ENCODE measurements at regions not wholly inside any gene's neighbourhood (a gene's known extent, or its start where the extent isn't known, plus 50 kb on each side); places are given as distances from the start of the nearest gene placed in this dataset.
"Not testable (repeated sequence)": the region's sequence is repeated elsewhere in the genome, so short reads cannot be mapped to it uniquely, and the experiment has no call there.

DNA sequence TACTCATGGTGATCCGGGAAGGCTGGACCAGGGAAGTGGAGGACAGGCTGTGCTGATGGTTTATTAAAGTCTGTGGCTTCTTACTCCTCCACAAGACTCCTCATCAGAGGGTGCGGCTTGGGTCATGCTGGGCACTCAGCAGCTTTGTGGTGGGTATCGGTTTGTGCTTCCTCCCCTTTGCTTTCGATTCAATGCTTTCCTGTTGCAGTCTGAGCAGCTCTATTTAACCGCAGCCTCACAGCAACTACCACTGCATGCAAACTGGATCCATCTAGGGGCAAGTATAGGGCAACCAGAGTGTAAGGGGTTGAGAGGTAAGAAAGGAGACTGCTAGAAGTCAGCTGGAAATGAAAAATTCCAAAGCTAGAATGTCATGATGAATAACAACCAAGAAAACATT lies 78.8 kb upstream of the NOTCH2NLA start:
- FAIRE-seq; DNase-seq (ENCODE audit: insufficient read length, low spot score): not testable (repeated sequence)

DNA sequence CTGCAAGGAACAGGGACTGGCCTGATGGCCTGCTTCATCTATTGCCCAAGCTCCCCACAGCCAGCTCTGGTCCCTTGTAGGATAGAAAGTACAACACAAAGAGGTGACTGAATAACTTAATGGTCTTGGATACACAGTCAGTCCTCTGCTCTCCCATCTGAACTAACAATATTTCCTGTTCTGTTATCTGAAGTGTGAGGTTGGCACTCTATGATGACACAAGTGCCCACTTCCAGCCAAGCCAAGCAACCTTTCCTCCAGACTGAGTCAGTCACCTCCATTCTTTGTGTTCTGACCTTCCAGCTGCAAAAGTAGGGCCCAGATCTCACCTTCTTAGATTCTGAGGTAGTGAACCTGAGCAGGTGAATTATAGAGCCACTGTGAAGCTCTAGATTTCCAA lies 77.8 kb upstream of the NOTCH2NLA start:
- not testable (repeated sequence) for DNase-seq (ENCODE audit: insufficient read length, low spot score); FAIRE-seq

DNA sequence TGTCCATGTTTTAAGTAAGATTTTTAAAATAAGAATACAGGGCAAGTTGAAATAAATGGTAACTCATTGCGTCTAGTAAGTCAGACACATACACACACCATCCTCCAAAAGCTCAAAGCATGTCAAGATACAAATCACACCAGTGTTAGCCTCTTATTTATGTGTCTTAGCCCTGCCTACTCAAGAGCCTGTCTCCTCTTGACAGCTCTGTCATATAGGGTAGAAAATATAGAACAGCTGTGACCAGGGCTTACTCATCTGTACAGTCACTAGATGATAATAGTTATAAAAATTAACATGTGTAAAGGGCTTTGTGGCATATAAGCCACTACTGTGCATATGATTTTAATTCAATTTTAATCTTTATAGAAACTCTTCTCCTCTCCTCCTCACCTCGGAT lies 76.6 kb upstream of the NOTCH2NLA start:
- DNase-seq (ENCODE audit: insufficient read length, low spot score) = not testable (repeated sequence)

DNA sequence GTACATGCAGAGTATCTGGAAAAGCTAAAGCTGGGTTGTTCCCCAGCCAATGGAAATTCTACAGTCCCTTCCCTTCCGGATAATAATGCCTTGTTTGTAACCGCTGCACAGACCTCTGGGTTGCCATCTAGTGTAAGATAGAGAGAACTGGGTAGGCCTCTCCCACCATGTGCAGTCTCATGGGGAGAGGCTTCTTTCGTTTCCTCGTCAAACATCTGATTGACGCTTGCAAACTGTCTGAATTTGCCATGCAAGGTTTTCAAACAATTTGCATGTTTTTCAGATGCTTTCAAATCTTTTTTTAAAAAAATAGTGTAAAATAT lies 69.7 kb upstream of the NOTCH2NLA start:
- not testable (repeated sequence) for FAIRE-seq; DNase-seq (ENCODE audit: insufficient read length, low spot score)

More for the DNA sequence above, 76.6 kb upstream of the NOTCH2NLA start:
- FAIRE-seq = not testable (repeated sequence)

DNA sequence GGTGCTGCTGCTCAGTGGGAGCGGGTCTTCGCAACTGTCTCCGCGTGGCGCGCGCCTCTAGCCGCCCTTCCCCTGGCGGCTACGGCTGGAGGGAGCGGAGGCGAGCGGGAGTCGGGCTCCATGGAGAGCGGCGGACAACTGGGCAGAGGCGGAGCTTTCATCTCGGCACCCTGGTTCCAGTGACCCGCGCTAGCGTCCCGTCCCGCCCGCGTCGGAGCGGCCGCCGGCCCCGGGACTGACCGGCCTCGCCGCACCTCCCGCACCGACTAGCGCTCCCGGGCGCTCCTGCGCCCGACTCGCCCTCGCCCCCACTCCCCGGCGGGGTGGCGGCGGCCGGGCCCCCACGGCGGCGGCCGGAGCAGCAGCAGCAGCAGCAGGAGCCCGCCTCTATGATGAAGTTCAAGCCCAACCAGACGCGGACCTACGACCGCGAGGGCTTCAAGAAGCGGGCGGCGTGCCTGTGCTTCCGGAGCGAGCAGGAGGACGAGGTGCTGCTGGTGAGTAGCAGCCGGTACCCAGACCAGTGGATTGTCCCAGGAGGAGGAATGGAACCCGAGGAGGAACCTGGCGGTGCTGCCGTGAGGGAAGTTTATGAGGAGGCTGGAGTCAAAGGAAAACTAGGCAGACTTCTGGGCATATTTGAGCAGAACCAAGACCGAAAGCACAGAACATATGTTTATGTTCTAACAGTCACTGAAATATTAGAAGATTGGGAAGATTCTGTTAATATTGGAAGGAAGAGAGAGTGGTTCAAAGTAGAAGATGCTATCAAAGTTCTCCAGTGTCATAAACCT lies 69.2 kb upstream of the NOTCH2NLA start:
- not testable (repeated sequence) for DNase-seq (ENCODE audit: insufficient read length, low spot score); FAIRE-seq

DNA sequence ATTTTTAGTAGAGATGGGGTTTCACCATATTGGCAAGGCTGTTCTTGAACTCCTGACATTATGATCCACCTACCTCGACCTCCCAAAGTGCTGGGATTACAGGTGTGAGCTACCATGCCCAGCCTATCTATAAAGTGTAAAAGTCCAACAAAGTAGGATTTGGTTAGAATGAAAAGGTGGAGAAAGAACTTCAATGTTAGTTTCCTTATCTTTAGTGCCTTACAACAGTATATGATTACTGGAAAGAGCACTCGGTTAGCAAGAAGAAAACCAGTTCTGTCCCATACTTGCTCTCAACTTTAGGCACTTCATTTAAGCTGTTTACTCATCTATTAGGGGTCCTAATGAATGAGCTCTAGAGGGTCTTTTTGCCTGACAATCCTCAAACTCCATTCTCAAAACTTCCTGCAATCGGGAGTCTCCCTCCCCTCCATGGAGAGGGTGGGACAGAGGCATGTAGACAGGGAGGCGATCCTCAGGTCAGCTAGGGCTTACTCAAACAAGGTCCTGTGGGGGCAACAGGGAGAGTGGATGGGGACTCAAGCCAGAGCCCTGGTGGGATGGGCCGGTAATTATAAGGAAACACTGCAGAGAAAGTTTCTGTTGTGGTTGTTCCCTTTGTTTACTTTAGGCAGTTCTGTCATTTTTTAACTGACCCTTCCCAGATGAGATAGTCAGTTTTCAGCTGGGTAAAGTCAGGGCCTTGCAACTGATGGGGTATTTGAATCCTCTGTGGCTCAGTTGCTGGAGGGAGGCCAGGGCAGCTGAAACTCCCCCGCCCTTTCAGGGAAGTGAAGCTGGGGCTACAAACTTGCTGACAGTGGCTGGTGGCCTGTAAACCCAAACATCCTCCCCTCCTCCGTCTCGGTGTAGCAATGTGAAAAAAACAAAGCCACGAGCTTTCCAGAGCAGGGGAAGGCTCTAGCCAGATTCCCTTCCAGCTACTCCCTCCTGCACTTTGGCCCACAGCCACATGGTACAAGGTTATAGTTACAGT lies 64.4 kb upstream of the NOTCH2NLA start:
- peak; percentile 23 for FAIRE-seq
- not testable (repeated sequence) for DNase-seq (ENCODE audit: insufficient read length, low spot score)

DNA sequence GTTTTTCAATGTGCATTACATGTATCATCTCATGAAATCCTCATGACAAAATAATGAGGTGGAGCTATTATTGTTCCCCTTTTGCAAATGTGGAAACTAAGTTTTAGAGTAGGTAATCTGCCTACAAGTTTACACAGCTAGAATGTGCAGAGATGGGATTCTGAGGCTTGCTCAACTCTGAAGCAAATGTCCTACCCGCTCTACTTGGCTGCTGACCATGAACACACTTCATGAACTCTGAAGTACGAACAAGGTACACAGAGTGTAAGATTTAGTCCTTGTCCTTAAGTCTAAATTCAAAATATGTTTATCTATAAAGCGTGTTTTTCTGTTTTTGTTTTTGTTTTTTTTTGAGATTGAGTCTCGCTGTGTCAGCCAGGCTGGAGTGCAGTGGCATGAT lies 63.6 kb upstream of the NOTCH2NLA start:
- not testable (repeated sequence) for DNase-seq (ENCODE audit: insufficient read length, low spot score); FAIRE-seq

DNA sequence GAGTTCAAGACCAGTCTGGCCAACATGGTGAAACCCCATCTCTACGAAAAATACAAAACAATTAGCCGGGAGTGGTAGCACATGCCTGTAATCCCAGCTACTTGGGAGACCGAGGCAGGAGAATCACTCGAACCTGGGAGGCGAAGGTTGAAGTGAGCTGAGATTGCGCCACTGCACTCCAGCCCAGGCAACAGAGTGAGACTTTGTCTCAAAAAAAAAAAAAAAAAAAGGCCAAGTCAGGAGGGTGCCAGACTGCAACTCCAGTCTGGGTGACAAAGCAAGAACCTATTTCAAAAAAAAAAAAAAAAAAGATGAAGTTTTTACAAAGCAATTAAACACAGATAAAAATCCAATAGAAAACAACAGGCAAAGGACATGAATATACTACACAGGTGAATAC lies 59.1 kb upstream of the NOTCH2NLA start:
- not testable (repeated sequence) for DNase-seq (ENCODE audit: insufficient read length, low spot score); FAIRE-seq

DNA sequence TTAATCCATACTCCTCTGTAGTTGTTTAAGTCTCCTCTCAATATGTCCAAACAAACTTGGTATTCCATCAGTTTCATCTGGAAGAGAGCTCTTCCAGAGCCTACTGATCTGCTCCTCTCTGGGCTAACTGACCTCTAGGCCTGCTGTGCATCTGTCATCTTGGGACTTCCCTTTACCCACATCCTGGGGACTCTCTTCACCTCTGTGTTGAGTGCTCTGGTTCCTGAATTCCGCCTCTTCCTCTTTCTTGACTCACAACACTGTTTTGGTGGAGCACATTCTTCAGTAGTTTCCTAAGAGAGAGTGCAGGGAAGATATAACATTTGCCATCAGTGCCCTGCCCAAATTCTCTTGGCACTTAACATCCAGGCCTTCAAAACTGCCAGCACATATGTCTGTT lies 55.9 kb upstream of the NOTCH2NLA start:
- not testable (repeated sequence) for DNase-seq (ENCODE audit: insufficient read length, low spot score)

DNA sequence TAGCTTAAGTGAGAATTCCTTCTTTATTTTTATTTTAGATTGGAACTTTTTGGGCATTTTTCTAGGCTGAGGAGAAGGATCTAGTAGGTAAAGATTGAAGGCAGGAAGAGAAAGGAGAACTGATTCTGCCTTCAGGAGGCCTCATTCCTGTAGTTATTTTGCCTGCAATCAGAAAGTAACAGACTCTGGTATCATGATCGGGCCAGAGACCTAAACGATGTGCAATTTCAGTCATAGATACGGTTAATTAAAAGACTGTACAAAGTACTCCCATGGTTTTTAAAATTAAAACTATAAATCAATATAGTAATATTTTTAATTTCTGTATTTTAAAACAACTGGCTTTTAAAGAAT lies 54.7 kb upstream of the NOTCH2NLA start:
- not testable (repeated sequence) for DNase-seq (ENCODE audit: insufficient read length, low spot score); FAIRE-seq

More for the DNA sequence above, 55.9 kb upstream of the NOTCH2NLA start:
- FAIRE-seq = not testable (repeated sequence)

DNA sequence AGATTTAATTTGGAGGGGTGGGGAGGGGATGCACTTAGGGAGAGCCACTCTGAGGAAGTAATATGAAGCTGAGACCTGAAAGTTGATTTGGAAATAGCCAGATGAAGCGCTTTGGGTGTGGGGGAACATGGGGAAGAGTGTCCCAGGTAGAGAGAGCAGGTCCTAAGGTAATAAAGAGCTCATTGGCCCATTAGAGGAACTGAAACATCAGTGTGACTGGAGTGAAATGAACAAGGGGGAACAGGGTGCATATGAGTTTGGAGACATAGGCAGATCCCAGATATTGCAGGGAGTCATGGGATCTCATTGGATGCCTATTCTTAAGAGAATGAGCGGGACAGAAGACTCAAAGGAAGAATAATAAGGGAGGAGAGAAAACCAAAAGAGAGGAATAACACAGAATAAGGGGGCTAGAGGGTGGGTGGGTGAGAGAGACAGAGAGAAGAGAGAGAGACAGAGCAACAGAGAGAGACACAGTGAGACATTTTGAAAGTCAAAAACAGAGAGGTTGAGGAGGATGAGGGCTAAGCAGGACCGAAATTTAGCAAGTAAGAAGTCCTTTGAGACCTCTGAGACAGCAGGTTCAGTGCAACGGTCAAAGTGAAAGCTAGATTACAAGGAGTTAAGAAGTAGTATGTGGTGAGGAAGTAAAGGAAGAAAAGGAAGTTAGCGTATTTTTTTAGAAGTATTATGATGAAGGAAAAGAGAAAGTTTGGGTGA lies 54.1 kb upstream of the NOTCH2NLA start:
- DNase-seq (ENCODE audit: insufficient read length, low spot score); FAIRE-seq: not testable (repeated sequence)

DNA sequence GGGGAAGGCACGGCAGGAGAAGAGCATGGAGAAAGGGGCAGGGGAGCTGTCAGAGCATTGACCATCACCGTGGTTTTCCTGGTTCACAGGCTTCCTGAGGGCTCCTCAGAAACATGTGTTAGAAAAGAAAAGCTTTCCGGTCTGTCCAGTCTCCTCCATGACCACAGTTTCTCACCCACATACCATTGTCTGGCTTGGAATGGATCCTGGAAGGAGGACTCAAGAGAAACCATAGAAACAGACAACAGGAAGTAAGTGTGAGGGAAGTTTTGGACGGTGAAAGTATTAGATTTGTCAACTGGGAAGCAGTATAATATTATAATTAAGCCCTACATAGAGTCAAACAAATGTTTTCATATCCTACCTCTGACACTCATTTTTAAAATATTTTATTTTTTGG lies 52.7 kb upstream of the NOTCH2NLA start:
- FAIRE-seq; DNase-seq (ENCODE audit: insufficient read length, low spot score): not testable (repeated sequence)

DNA sequence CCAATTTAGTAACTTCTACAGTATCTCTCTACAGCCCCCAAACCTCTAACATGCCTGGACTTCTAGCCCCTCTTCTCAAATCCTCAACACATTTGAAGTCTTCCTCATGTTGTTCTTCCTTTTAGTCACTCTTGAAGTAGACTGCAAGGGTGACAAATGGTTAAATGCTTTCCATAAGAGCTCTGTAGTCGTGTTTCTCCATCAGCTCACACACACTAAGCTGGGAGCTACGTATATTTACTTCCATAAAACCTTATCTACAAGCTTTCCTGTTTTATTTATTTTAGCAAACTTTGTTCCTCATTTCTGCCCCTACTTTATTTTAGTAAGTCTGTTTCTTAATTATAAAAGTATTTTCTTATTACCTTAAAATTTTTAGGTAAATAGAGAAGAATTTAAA lies 49.9 kb upstream of the NOTCH2NLA start:
- not testable (repeated sequence) for DNase-seq (ENCODE audit: insufficient read length, low spot score); FAIRE-seq

Measured in HTR-8/SVneo (cell line).